Lower leg skin (tissue), 4 donors: ENCODE measurements at regions not wholly inside any gene's neighbourhood (a gene's known extent, or its start where the extent isn't known, plus 50 kb on each side); places are given as distances from the start of the nearest gene placed in this dataset.

Experiments
- DNase-seq, 2 donors: peaks; one replicate each; pipeline ENCODE4 v3.0.0-alpha.2; 2019; ENCODE audit warnings: low spot score in 2 of 2
- H3K4me3 ChIP-seq: fragments of 200-600 bp; sonication (generic); 2 replicates; pipeline ENCODE4 v1.5.1; 2017; ENCODE audit warnings: mild to moderate bottlenecking, low read depth; ENCODE audit not compliant: poor library complexity, severe bottlenecking
- CTCF ChIP-seq, 3 donors: fragments of 450-650 bp; IDR thresholded peaks; one replicate each; pipeline ENCODE4 v1.5.1; 2016; ENCODE audit warnings: antibody characterized with exemption in 3 of 3, mild to moderate bottlenecking in 3 of 3, moderate library complexity in 2 of 3
- POLR2A ChIP-seq, 2 donors: fragments of 450-650 bp; IDR thresholded peaks; one replicate each; pipeline ENCODE4 v1.6.1; 2016 to 2017; ENCODE audit warnings: antibody characterized with exemption in 2 of 2, mild to moderate bottlenecking in 1 of 2, moderate library complexity in 1 of 2
- WGBS, 2 donors: methylation state at CpG; one replicate each; pipeline ENCODE4 v1.1.5; 2018; 5-methylcytosine and 5-hydroxymethylcytosine counted together
- intact Hi-C: fragments of 100-400 bp; cut with DNase I; formaldehyde crosslinking; loops from one replicate; pipeline ENCODE4 v1.15.0; 2023; ENCODE audit warnings: low total_unique reads

GRCh38 chr9:75707191-75707590, 183.3 kb upstream of the PCSK5 start:
- no peak overlapping the region for H3K4me3 ChIP-seq
- TF ChIP-seq CTCF (IDR thresholded peaks at IDR 0.05) (no peak), POLR2A (IDR thresholded peaks at IDR 0.05) (no peak)
- intact Hi-C loops = no loop called here
- WGBS, 2 donors = 53 to 61% methylated on average over 2 of the region's 2 CpGs
- DNase-seq = no peak

- intact Hi-C loops = no loop called here
Measured at GRCh38 chr9:75709698-75710097, 180.8 kb upstream of the PCSK5 start.

GRCh38 chr9:75712700-75713099, 177.8 kb upstream of the PCSK5 start:
- intact Hi-C loops = no loop called here
- TF ChIP-seq CTCF (IDR thresholded peaks at IDR 0.05) = no peak
- TF ChIP-seq POLR2A (IDR thresholded peaks at IDR 0.05) = no peak
- H3K4me3 ChIP-seq = no peak overlapping the region
- DNase-seq = no peak

More at GRCh38 chr9:75709698-75710097, 180.8 kb upstream of the PCSK5 start:
- no peak for TF ChIP-seq POLR2A (IDR thresholded peaks at IDR 0.05)
- TF ChIP-seq CTCF (IDR thresholded peaks at IDR 0.05) = no peak
- 96 to 100% methylated on average over 2 of the region's 2 CpGs for WGBS, 2 donors
- no peak for DNase-seq
- H3K4me3 ChIP-seq = no peak overlapping the region

GRCh38 chr9:75713335-75713734, 177.1 kb upstream of the PCSK5 start:
- H3K4me3 ChIP-seq = no peak overlapping the region
- 78 to 80% methylated on average over 4 of the region's 4 CpGs for WGBS, 2 donors
- intact Hi-C loops = no loop called here
- DNase-seq = no peak
- TF ChIP-seq POLR2A (IDR thresholded peaks at IDR 0.05) (no peak), CTCF (IDR thresholded peaks at IDR 0.05) (no peak)

GRCh38 chr9:75715360-75715759, 175.1 kb upstream of the PCSK5 start:
- TF ChIP-seq CTCF (IDR thresholded peaks at IDR 0.05) (no peak), POLR2A (IDR thresholded peaks at IDR 0.05) (no peak)
- no peak for DNase-seq
- intact Hi-C loops = no loop called here
- WGBS, 2 donors = 59 to 84% methylated on average over 3 of the region's 3 CpGs
- no peak overlapping the region for H3K4me3 ChIP-seq

GRCh38 chr9:75718677-75719076, 171.8 kb upstream of the PCSK5 start:
- TF ChIP-seq POLR2A (IDR thresholded peaks at IDR 0.05) (no peak), CTCF (IDR thresholded peaks at IDR 0.05) (no peak)
- no peak overlapping the region for H3K4me3 ChIP-seq
- DNase-seq = no peak
- intact Hi-C loops = no loop called here
- WGBS, 2 donors = 76% methylated on average over 2 of the region's 2 CpGs
